ENCODE measurements at regions not wholly inside any gene's neighbourhood (a gene's known extent, or its start where the extent isn't known, plus 50 kb on each side); places are given as distances from the start of the nearest gene placed in this dataset.

DNA sequence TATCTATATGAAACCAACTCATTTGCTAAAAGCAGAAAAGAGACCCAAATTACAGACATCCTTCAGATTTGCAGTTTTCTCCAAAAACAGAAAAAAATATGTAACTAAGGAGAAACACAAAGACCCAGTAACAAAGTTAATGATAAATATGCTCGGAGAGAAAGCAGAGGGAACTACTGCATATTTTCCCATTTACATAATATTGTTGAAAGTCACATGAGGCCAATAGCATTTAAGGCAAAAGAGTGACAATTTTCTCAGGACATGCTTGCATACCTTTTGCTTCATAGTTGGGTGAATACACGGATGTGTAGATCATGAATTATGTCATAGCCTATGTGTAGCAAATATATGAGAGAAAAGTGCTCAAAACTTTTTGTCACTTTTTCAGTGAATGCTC, 310.3 kb downstream of the EFNB2 start:
- Histone ChIP-seq H4K20me1 (ENCODE audit: insufficient read depth, low read length) (no peaks in the 10 kb centered on the region), H3K4ac (ENCODE audit: low read depth, low read length) (no peak overlapping the region), H3K79me1 (ENCODE audit: low read depth in 1 of 2, low read length in 2 of 2) (no peaks in the 10 kb centered on the region), H3K27ac (ENCODE audit: insufficient read depth, low read length) (no peak overlapping the region), H2BK15ac (ENCODE audit: low read depth, low read length) (no peak overlapping the region), H3K4me3 (ENCODE audit: insufficient read depth, low read depth, low read length) (no peak overlapping the region), H2AFZ (replicated peaks; ENCODE audit: low read length, poor library complexity) (no peak overlapping the region), H3K14ac (replicated peaks; ENCODE audit: low read depth, low read length) (no peak overlapping the region), H2BK20ac (ENCODE audit: low read depth, low read length) (no peak overlapping the region), H3K36me3 (ENCODE audit: control insufficient read depth, insufficient read depth, low read length) (no peaks in the 10 kb centered on the region), H3K18ac (ENCODE audit: low read depth, low read length) (no peak overlapping the region), H3K9me3 (ENCODE audit: control insufficient read depth, insufficient read depth, low read length) (no peaks in the 10 kb centered on the region), H3K4me2 (ENCODE audit: low read depth, low read length) (no peak overlapping the region), H2AK9ac (replicated peaks; ENCODE audit: low read depth, low read length, poor library complexity) (no peak overlapping the region), H2BK120ac (ENCODE audit: low read depth, low read length) (no peak overlapping the region), H4K5ac (ENCODE audit: low read depth, low read length) (no peak overlapping the region), H3K4me1 (ENCODE audit: control insufficient read depth, insufficient read depth, low read length) (peaks cover 3% of the 10 kb centered on the region), H3K23ac (ENCODE audit: low read depth, low read length) (no peak overlapping the region), H4K8ac (ENCODE audit: low read depth in 2 of 2, low read length in 2 of 2) (no peak overlapping the region), H2AK5ac (ENCODE audit: low read depth, low read length) (no peak overlapping the region), H3K9ac (ENCODE audit: low read depth, low read length) (no peak overlapping the region), H3K9me1 (ENCODE audit: insufficient read depth, low read length) (no peaks in the 10 kb centered on the region), H4K91ac (ENCODE audit: insufficient read depth, low read depth, low read length) (no peak overlapping the region), H3K27me3 (ENCODE audit: control insufficient read depth, insufficient read depth, low read length) (no peaks in the 10 kb centered on the region), H2BK5ac (ENCODE audit: low read depth, low read length, poor library complexity, severe bottlenecking) (no peak overlapping the region), H3K56ac (ENCODE audit: extremely low read depth, insufficient read depth, low read length) (no peak overlapping the region)
- BruUV-seq (replicated peaks), result no TSS peak
- ChIA-PET POLR2A (ENCODE audit: unreplicated experiment) (no interaction called here), CTCF (no interaction called here)
- no peak for ATAC-seq (ENCODE audit: low read depth)
- no CpG with 5 or more reads among the region's 2 CpGs for WGBS, 2 experiments (ENCODE audit: extremely low coverage in 2 of 2, insufficient read length in 1 of 2)
- in situ Hi-C loops (cut with MboI; ENCODE audit: low sequenced_read_pairs), result no loop called here
- no peak for DNase-seq
- dilution Hi-C loops (cut with HindIII; ENCODE audit: low sequenced_read_pairs, unreplicated experiment), result no loop called here
- intact Hi-C loops (cut with micrococcal nuclease), result no loop called here
- TF ChIP-seq MXI1 (IDR thresholded peaks at IDR 0.05; ENCODE audit: borderline replicate concordance, low read depth, low read length) (no peak), MAFK (IDR thresholded peaks at IDR 0.05; ENCODE audit: low read depth, low read length) (no peak)

Data from IMR-90 (cell line).